AG04449 (cell line): ENCODE measurements at regions not wholly inside any gene's neighbourhood (a gene's known extent, or its start where the extent isn't known, plus 50 kb on each side); places are given as distances from the start of the nearest gene placed in this dataset.

Source experiments
- CTCF ChIA-PET: fragments of 350-600 bp; formaldehyde crosslinking; extraction: SDS; loops from one replicate; lab custom pipeline; 2021; ENCODE audit warnings: antibody characterized with exemption; lab: Yijun Ruan, JAX
- POLR2A ChIA-PET: fragments of 400-600, 350-600 bp; formaldehyde crosslinking; extraction: SDS; loops from one replicate; lab custom pipeline; 2020; ENCODE audit warnings: antibody characterized with exemption, inconsistent platforms; lab: Yijun Ruan, JAX
- DNase-seq: peaks from one replicate; pipeline ENCODE4 v3.0.0-alpha.2; 2010; ENCODE audit warnings: low read depth, low spot score
- H3K4me3 ChIP-seq: 2 replicates; pipeline ENCODE4 v1.5.1; 2011; ENCODE audit warnings: low read depth, mild to moderate bottlenecking, control low read depth, low read length
- CTCF ChIP-seq: IDR thresholded peaks from one replicate; pipeline ENCODE4 v1.5.1; 2011; ENCODE audit warnings: mild to moderate bottlenecking, moderate library complexity, low read length, control low read depth, inconsistent platforms; ENCODE audit not compliant: insufficient read depth; ENCODE audit errors: missing control alignments

- ChIA-PET POLR2A (no interaction called here), CTCF (interaction anchor here (9.4 kb wide), 1 partner anchor 13 kb away, joined by 70 read pairs; no protein-coding TSS in a partner anchor)
- DNase-seq: no peak
- no peak overlapping the region for H3K4me3 ChIP-seq
- no peak for TF ChIP-seq CTCF
Observed at GRCh38 chr17:14940108-14940937, 324.8 kb downstream of the PMP22 start.

GRCh38 chr17:14935845-14936485 lies 329.2 kb downstream of the PMP22 start:
- CTCF ChIA-PET: interaction anchor here (9.4 kb wide), 1 partner anchor 9 kb away, joined by 70 read pairs; no protein-coding TSS in a partner anchor
- POLR2A ChIA-PET: no interaction called here
- DNase-seq: no peak

GRCh38 chr17:14935139-14935841 lies 329.8 kb downstream of the PMP22 start:
- H3K4me3 ChIP-seq: no peak overlapping the region
- POLR2A ChIA-PET: no interaction called here
- CTCF ChIA-PET: interaction anchor here (9.4 kb wide), 1 partner anchor 8 kb away, joined by 70 read pairs; no protein-coding TSS in a partner anchor
- no peak for DNase-seq
- TF ChIP-seq CTCF: no peak

More at GRCh38 chr17:14935845-14936485, 329.2 kb downstream of the PMP22 start:
- no peak for TF ChIP-seq CTCF
- no peak overlapping the region for H3K4me3 ChIP-seq

GRCh38 chr17:14933676-14934075 lies 331.4 kb downstream of the PMP22 start:
- CTCF ChIA-PET: interaction anchor here (1.5 kb wide), 1 partner anchor 223 kb away, joined by 6 read pairs; no protein-coding TSS in a partner anchor
- POLR2A ChIA-PET: interaction anchor here (0.6 kb wide), 1 partner anchor 237 kb away, joined by 3 read pairs; no protein-coding TSS in a partner anchor
- no peak for DNase-seq
- no peak overlapping the region for H3K4me3 ChIP-seq
- TF ChIP-seq CTCF: no peak

GRCh38 chr17:14926526-14927122 lies 338.5 kb downstream of the PMP22 start:
- DNase-seq: no peak
- POLR2A ChIA-PET: no interaction called here
- CTCF ChIA-PET: interaction anchor here (0.6 to 4.7 kb wide), 75 partner anchors 12 to 1897 kb away, joined by 3 to 70 read pairs (median 4); partner anchors contain the start of genes HS3ST3A1 and HS3ST3B1
- TF ChIP-seq CTCF: peak; percentile 62
- H3K4me3 ChIP-seq: no peak overlapping the region
